ENCODE measurements at regions not wholly inside any gene's neighbourhood (a gene's known extent, or its start where the extent isn't known, plus 50 kb on each side); places are given as distances from the start of the nearest gene placed in this dataset.
"Not testable (repeated sequence)": the region's sequence is repeated elsewhere in the genome, so short reads cannot be mapped to it uniquely, and the experiment has no call there.

- Histone ChIP-seq H3K27me3 (ENCODE audit: insufficient read depth, low read length) (no peaks in the 10 kb centered on the region), H3K27ac (ENCODE audit: insufficient read length, low read depth, low read length) (no peak overlapping the region), H3K4me2 (ENCODE audit: insufficient read depth, insufficient read length, low read length) (no peak overlapping the region), H3K79me1 (ENCODE audit: insufficient read depth, low read depth, low read length, poor library complexity, severe bottlenecking) (no peaks in the 10 kb centered on the region), H3K56ac (ENCODE audit: insufficient read length, low read depth, low read length) (no peak overlapping the region), H2BK12ac (ENCODE audit: insufficient read length, low read depth, low read length) (no peak overlapping the region), H2AK5ac (ENCODE audit: insufficient read length, low read length) (no peak overlapping the region), H3K9ac (ENCODE audit: extremely low read depth, insufficient read length, low read length) (no peak overlapping the region), H2BK15ac (ENCODE audit: low read depth, low read length) (no peak overlapping the region), H3K14ac (ENCODE audit: insufficient read depth, low read length) (no peak overlapping the region), H3K9me3 (ENCODE audit: control insufficient read depth, low read depth, low read length) (no peaks in the 10 kb centered on the region), H3K4me1 (ENCODE audit: insufficient read depth, low read length) (no peaks in the 10 kb centered on the region), H2BK5ac (ENCODE audit: insufficient read length, low read length) (no peak overlapping the region), H3K79me2 (ENCODE audit: insufficient read depth, low read length) (no peaks in the 10 kb centered on the region), H3T11ph (ENCODE audit: low read length) (no peak overlapping the region), H4K8ac (replicated peaks; ENCODE audit: insufficient read length, low read depth, low read length) (no peak overlapping the region), H2BK20ac (ENCODE audit: low read depth, low read length, poor library complexity, severe bottlenecking) (no peak overlapping the region), H2AFZ (ENCODE audit: low read length) (no peak overlapping the region), H4K91ac (ENCODE audit: insufficient read length, low read depth, low read length) (no peak overlapping the region), H4K20me1 (ENCODE audit: control insufficient read depth, insufficient read depth, insufficient read length) (no peaks in the 10 kb centered on the region), H3K4ac (ENCODE audit: low read depth, low read length) (no peak overlapping the region), H3K23ac (ENCODE audit: insufficient read length, low read depth, low read length) (no peak overlapping the region), H4K5ac (ENCODE audit: insufficient read length, low read depth, low read length) (no peak overlapping the region), H2BK120ac (ENCODE audit: low read depth, low read length, poor library complexity, severe bottlenecking) (no peak overlapping the region), H3K18ac (ENCODE audit: insufficient read length, low read depth, low read length) (no peak overlapping the region), H3K23me2 (ENCODE audit: insufficient read length, low read depth, low read length, poor library complexity, severe bottlenecking) (no peaks in the 10 kb centered on the region)
- Mint-ChIP-seq H3K9me3 (peaks cover 0 to 6% of the 10 kb centered on the region in 2 experiments; a peak in 1 of 5 replicates), H3K4me1 (peaks cover 8 to 10% of the 10 kb centered on the region in 2 experiments), H3K4me3 (no peak overlapping the region), H3K27ac (no peak overlapping the region; a peak in 1 of 7 replicates), H3K27me3 (ENCODE audit: low read depth) (no peaks in the 10 kb centered on the region), H3K36me3 (ENCODE audit: insufficient read depth in 1 of 3, low read depth in 3 of 3) (peaks cover 0 to 7% (median 0%) of the 10 kb centered on the region in 3 experiments; a peak in 2 of 7 replicates)
- no peak for DNase-seq
- TF ChIP-seq, protein P1, sequence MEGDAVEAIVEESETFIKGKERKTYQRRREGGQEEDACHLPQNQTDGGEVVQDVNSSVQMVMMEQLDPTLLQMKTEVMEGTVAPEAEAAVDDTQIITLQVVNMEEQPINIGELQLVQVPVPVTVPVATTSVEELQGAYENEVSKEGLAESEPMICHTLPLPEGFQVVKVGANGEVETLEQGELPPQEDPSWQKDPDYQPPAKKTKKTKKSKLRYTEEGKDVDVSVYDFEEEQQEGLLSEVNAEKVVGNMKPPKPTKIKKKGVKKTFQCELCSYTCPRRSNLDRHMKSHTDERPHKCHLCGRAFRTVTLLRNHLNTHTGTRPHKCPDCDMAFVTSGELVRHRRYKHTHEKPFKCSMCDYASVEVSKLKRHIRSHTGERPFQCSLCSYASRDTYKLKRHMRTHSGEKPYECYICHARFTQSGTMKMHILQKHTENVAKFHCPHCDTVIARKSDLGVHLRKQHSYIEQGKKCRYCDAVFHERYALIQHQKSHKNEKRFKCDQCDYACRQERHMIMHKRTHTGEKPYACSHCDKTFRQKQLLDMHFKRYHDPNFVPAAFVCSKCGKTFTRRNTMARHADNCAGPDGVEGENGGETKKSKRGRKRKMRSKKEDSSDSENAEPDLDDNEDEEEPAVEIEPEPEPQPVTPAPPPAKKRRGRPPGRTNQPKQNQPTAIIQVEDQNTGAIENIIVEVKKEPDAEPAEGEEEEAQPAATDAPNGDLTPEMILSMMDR (conservative IDR thresholded peaks at IDR 0.05): no peak
- WGBS (ENCODE audit: extremely low coverage, insufficient read length, low lambda C conversion rate): no CpG with 5 or more reads among the region's 2 CpGs
Measured at GRCh38 chr3:144746631-144747030, 775.0 kb downstream of the DIPK2A start.

DNA sequence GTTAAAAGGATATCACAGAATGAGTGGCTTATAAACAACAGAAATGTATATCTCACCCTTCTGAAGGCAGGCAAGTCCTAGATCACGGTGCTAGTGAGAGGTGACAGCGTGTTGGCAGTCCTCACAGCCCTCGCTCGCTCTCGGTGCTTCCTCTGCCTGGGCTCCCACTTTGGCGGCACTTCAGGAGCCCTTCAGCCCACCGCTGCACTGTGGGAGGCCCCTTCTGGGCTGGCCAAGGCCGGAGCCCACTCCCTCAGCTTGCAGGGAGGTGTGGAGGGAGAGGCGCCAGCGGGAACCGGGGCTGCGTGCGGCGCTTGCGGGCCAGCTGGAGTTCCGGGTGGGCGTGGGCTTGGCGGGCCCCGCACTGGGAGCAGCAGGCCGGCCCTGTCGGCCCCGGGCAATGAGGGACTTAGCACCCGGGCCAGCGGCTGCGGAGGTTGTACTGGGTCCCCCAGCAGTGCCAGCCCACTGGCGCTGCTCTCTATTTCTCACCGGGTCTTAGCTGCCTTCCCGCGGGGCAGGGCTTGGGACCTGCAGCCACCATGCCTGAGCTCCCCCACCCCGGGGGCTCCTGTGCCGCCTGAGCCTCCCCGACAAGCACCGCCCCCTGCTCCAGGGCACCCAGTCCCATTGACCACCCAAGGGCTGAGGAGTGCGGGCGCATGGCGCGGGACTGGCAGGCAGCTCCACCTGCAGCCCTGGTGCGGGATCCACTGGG is 778.1 kb downstream of the DIPK2A start:
- not testable (repeated sequence) for H2BK5ac ChIP-seq (ENCODE audit: insufficient read length, low read length); H3K14ac ChIP-seq (ENCODE audit: insufficient read depth, low read length); H3K27ac ChIP-seq (ENCODE audit: insufficient read length, low read depth, low read length); H3K56ac ChIP-seq (ENCODE audit: insufficient read length, low read depth, low read length); H3K27me3 Mint-ChIP-seq (ENCODE audit: low read depth); H2BK120ac ChIP-seq (ENCODE audit: low read depth, low read length, poor library complexity, severe bottlenecking); H2BK20ac ChIP-seq (ENCODE audit: low read depth, low read length, poor library complexity, severe bottlenecking); H4K91ac ChIP-seq (ENCODE audit: insufficient read length, low read depth, low read length); H3K4me2 ChIP-seq (ENCODE audit: insufficient read depth, insufficient read length, low read length); H3K4ac ChIP-seq (ENCODE audit: low read depth, low read length); H3K9me3 Mint-ChIP-seq; H3K23ac ChIP-seq (ENCODE audit: insufficient read length, low read depth, low read length); H3K9ac ChIP-seq (ENCODE audit: extremely low read depth, insufficient read length, low read length); H3K36me3 Mint-ChIP-seq (ENCODE audit: insufficient read depth in 1 of 3, low read depth in 3 of 3); H2BK15ac ChIP-seq (ENCODE audit: low read depth, low read length); H3K79me1 ChIP-seq (ENCODE audit: insufficient read depth, low read depth, low read length, poor library complexity, severe bottlenecking); H3K4me1 ChIP-seq (ENCODE audit: insufficient read depth, low read length); H3K4me3 Mint-ChIP-seq; H3K9me3 ChIP-seq (ENCODE audit: control insufficient read depth, low read depth, low read length); H3K18ac ChIP-seq (ENCODE audit: insufficient read length, low read depth, low read length); H2BK12ac ChIP-seq (ENCODE audit: insufficient read length, low read depth, low read length); H3K23me2 ChIP-seq (ENCODE audit: insufficient read length, low read depth, low read length, poor library complexity, severe bottlenecking); H3T11ph ChIP-seq (ENCODE audit: low read length); H3K27ac Mint-ChIP-seq; H4K8ac ChIP-seq (replicated peaks; ENCODE audit: insufficient read length, low read depth, low read length); H2AK5ac ChIP-seq (ENCODE audit: insufficient read length, low read length); H4K5ac ChIP-seq (ENCODE audit: insufficient read length, low read depth, low read length); H2AFZ ChIP-seq (ENCODE audit: low read length); H3K79me2 ChIP-seq (ENCODE audit: insufficient read depth, low read length); H4K20me1 ChIP-seq (ENCODE audit: control insufficient read depth, insufficient read depth, insufficient read length); H3K27me3 ChIP-seq (ENCODE audit: insufficient read depth, low read length); DNase-seq
- WGBS (ENCODE audit: extremely low coverage, insufficient read length, low lambda C conversion rate): no CpG with 5 or more reads among the region's 38 CpGs
- peaks cover 14 to 18% of the 10 kb centered on the region in 2 experiments for H3K4me1 Mint-ChIP-seq

All from H9 (cell line).